NT2/D1 (cell line): ENCODE measurements at regions not wholly inside any gene's neighbourhood (a gene's known extent, or its start where the extent isn't known, plus 50 kb on each side); places are given as distances from the start of the nearest gene placed in this dataset.

ENCODE experiments used
- SUZ12 ChIP-seq: IDR thresholded peaks from 2 replicates; pipeline ENCODE4 v1.6.1; 2011; ENCODE audit not compliant: insufficient read length, insufficient read depth; ENCODE audit errors: extremely low read depth
- YY1 ChIP-seq: IDR thresholded peaks from 2 replicates; pipeline ENCODE4 v1.6.1; 2011; ENCODE audit not compliant: insufficient read length, insufficient read depth
- ZNF274 ChIP-seq: IDR thresholded peaks from 2 replicates; pipeline ENCODE4 v1.6.1; 2011; ENCODE audit warnings: mild to moderate bottlenecking, low read depth, low read length

GRCh38 chr10:4719036-4719435 is 107.0 kb upstream of the AKR1E2 start:
- TF ChIP-seq YY1: no peak
- TF ChIP-seq ZNF274: no peak
- TF ChIP-seq SUZ12: no peak
